ENCODE measurements at regions not wholly inside any gene's neighbourhood (a gene's known extent, or its start where the extent isn't known, plus 50 kb on each side); places are given as distances from the start of the nearest gene placed in this dataset.
A peak's percentile ranks its signal among the peaks of the same experiment; 100 is the strongest.

- peaks cover 27% of the 10 kb centered on the region for H3K27me3 Mint-ChIP-seq
- H3K4me3 Mint-ChIP-seq, result peak overlapping the region; percentile 41
- no peaks in the 10 kb centered on the region for H3K9me3 Mint-ChIP-seq
- no peak for ATAC-seq (ENCODE audit: low read depth)
- H3K36me3 Mint-ChIP-seq, result no peaks in the 10 kb centered on the region
- peaks cover 11% of the 10 kb centered on the region for H3K4me1 Mint-ChIP-seq
- H3K27ac Mint-ChIP-seq, result no peak overlapping the region
- POLR2A ChIA-PET, result interaction anchor here (0.8 to 1.3 kb wide), 4 partner anchors 37 to 490 kb away, joined by 3 to 7 read pairs (median 4); no protein-coding TSS in a partner anchor
- DNase-seq, result no peak
These were observed 51.1 kb upstream of the PRSS58 start for GRCh38 chr7:142308918-142309317.

- peak; percentile 27 for ATAC-seq (ENCODE audit: low read depth)
- peak overlapping the region; percentile 41 for H3K4me3 Mint-ChIP-seq
- POLR2A ChIA-PET, result interaction anchor here (1.2 to 1.3 kb wide), 3 partner anchors 480 to 490 kb away, joined by 3 to 7 read pairs (median 5); no protein-coding TSS in a partner anchor
These were observed 50.5 kb upstream of the PRSS58 start for GRCh38 chr7:142308326-142308725.

More at GRCh38 chr7:142308326-142308725, 50.5 kb upstream of the PRSS58 start:
- Mint-ChIP-seq H3K9me3 (no peaks in the 10 kb centered on the region), H3K36me3 (no peaks in the 10 kb centered on the region), H3K27me3 (peaks cover 27% of the 10 kb centered on the region), H3K4me1 (peaks cover 11% of the 10 kb centered on the region), H3K27ac (no peak overlapping the region)
- DNase-seq, result no peak
